PC-9 (cell line): ENCODE measurements at regions not wholly inside any gene's neighbourhood (a gene's known extent, or its start where the extent isn't known, plus 50 kb on each side); places are given as distances from the start of the nearest gene placed in this dataset.

ENCODE experiments used
- BruUV-seq: library from RNA; stranded (reverse); fragments of 400-500 nt; replicated peaks from 2 replicates; lab custom pipeline; 2021; lab: Mats Ljungman, UMichigan
- CTCF ChIA-PET: fragments of 300-600 bp; sonication (Branson Sonifier 250); formaldehyde crosslinking; loops from one replicate; lab custom pipeline; 2022; ENCODE audit warnings: antibody characterized with exemption; lab: Charles Lee
- POLR2A ChIA-PET: fragments of 300-600 bp; sonication (Branson Sonifier 250); formaldehyde crosslinking; loops from one replicate; lab custom pipeline; 2022; ENCODE audit warnings: antibody characterized with exemption; ENCODE audit not compliant: unreplicated experiment; lab: Charles Lee
- DNase-seq, 2 experiments: peaks; one replicate each; pipeline versions ENCODE4 v3.0.0 to v3.0.0-alpha.2; 2015 to 2022; ENCODE audit warnings: mixed read lengths in 1 of 2
- H2AFZ ChIP-seq: fragments of 200-600 bp; sonication (generic); 2 replicates; pipeline ENCODE4 v1.8.1; 2017; ENCODE audit warnings: antibody characterized with exemption
- H3F3A ChIP-seq: fragments of 200-600 bp; sonication (generic); 2 replicates; pipeline ENCODE4 v1.8.1; 2017; ENCODE audit warnings: antibody characterized with exemption, mild to moderate bottlenecking, low read depth; ENCODE audit not compliant: insufficient read depth
- H3K27ac ChIP-seq: fragments of 200-600 bp; sonication (generic); 2 replicates; pipeline ENCODE4 v1.6.1; 2016; ENCODE audit warnings: mixed run types
- H3K27me3 ChIP-seq: fragments of 200-600 bp; sonication (generic); 2 replicates; pipeline ENCODE4 v1.6.1; 2016; ENCODE audit warnings: low read depth, mixed run types; ENCODE audit not compliant: insufficient read depth
- H3K36me3 ChIP-seq: fragments of 200-600 bp; sonication (generic); 2 replicates; pipeline ENCODE4 v1.6.1; 2016; ENCODE audit warnings: low read depth, mixed run types
- H3K4me1 ChIP-seq: fragments of 200-600 bp; sonication (generic); replicated peaks from 2 replicates; pipeline ENCODE4 v1.6.1; 2016; ENCODE audit warnings: mixed run types; ENCODE audit not compliant: insufficient read depth
- H3K4me2 ChIP-seq: fragments of 200-600 bp; sonication (generic); 2 replicates; pipeline ENCODE4 v1.6.1; 2017; ENCODE audit warnings: mixed run types
- H3K4me3 ChIP-seq: fragments of 200-600 bp; sonication (generic); 2 replicates; pipeline ENCODE4 v1.6.1; 2016; ENCODE audit warnings: mixed run types
- H3K79me2 ChIP-seq: fragments of 200-600 bp; sonication (generic); 2 replicates; pipeline ENCODE4 v1.6.1; 2017; ENCODE audit warnings: low read depth, mixed run types
- H3K9me2 ChIP-seq: fragments of 200-600 bp; sonication (generic); 2 replicates; pipeline ENCODE4 v1.8.1; 2017; ENCODE audit warnings: mild to moderate bottlenecking; ENCODE audit not compliant: insufficient read depth
- H3K9me3 ChIP-seq: fragments of 200-600 bp; sonication (generic); 2 replicates; pipeline ENCODE4 v1.8.1; 2016; ENCODE audit warnings: low read depth; ENCODE audit not compliant: insufficient read depth
- H4K20me1 ChIP-seq: fragments of 200-600 bp; sonication (generic); 2 replicates; pipeline ENCODE4 v1.8.1; 2017; ENCODE audit not compliant: insufficient read depth
- CTCF ChIP-seq: fragments of 200-600 bp; sonication (generic); conservative IDR thresholded peaks from 2 replicates; pipeline ENCODE4 v1.6.1; 2017; ENCODE audit warnings: mixed run types, antibody characterized with exemption, mild to moderate bottlenecking, moderate library complexity
- EZH2 ChIP-seq: fragments of 200-600 bp; sonication (generic); IDR thresholded peaks from 2 replicates; pipeline ENCODE4 v1.8.0; 2017; ENCODE audit warnings: antibody characterized with exemption, low read depth
- intact Hi-C: fragments of 100-400 bp; cut with micrococcal nuclease; formaldehyde crosslinking; loops from one replicate; pipeline ENCODE4 v1.10.0; 2022; ENCODE audit not compliant: unreplicated experiment

GRCh38 chr7:41351091-41351490 is 351.8 kb downstream of the INHBA start:
- H3K79me2 ChIP-seq: no peaks in the 10 kb centered on the region
- ChIA-PET POLR2A (no interaction called here), CTCF (no interaction called here)
- H4K20me1 ChIP-seq: no peaks in the 10 kb centered on the region
- no peaks in the 10 kb centered on the region for H3F3A ChIP-seq
- no peak overlapping the region for H3K4me3 ChIP-seq
- no peaks in the 10 kb centered on the region for H3K27me3 ChIP-seq
- no peak overlapping the region for H3K4me2 ChIP-seq
- H3K27ac ChIP-seq: no peak overlapping the region
- intact Hi-C loops: no loop called here
- H3K36me3 ChIP-seq: no peaks in the 10 kb centered on the region
- H2AFZ ChIP-seq: no peak overlapping the region
- H3K9me3 ChIP-seq: no peaks in the 10 kb centered on the region
- no peaks in the 10 kb centered on the region for H3K4me1 ChIP-seq
- no peak for DNase-seq
- TF ChIP-seq EZH2: no peak
- no peak for TF ChIP-seq CTCF
- no TSS peak for BruUV-seq
- H3K9me2 ChIP-seq: no peaks in the 10 kb centered on the region

GRCh38 chr7:41346878-41347277 is 356.0 kb downstream of the INHBA start:
- TF ChIP-seq CTCF (no peak), EZH2 (no peak)

DNA sequence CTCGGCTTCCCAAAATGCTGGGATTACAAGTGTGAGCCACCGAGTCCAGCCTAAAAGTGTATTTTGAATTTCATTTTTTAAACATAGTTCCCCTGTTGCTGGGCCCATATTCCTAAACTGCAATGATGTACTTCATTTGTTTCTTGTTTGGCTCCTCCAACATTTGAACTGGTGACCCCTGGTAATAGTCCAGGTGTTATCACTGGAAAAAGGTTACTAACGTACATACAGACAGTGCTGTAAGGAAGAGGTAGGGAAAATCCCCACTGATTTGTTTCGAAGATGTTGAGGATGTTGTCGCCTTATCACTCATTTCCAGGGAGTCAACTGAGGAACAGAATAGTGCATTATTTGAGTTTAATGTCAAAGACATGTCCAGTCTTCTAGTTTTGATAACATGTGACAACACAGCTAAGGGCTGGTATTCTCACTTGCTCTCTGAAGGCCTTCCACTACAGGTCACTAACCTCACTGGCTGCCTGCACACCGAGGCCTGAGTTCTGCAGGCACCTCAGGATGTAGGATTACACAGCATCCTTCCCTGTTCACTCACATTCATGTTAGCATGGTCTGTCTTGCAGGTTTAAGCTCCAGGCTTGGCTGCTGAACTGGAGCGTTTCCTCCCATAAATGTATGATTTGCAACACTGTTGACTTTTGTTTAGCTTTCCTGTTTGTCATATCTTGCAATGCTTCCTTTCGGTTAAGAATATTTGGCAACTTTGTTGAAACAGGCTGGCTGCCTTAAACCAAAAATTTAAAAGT is 362.8 kb downstream of the INHBA start:
- ChIA-PET POLR2A (no interaction called here), CTCF (no interaction called here)
- H3K27ac ChIP-seq: no peak overlapping the region
- no peak overlapping the region for H2AFZ ChIP-seq
- H3K9me2 ChIP-seq: no peaks in the 10 kb centered on the region
- H3K4me3 ChIP-seq: no peak overlapping the region
- intact Hi-C loops: no loop called here
- H4K20me1 ChIP-seq: no peaks in the 10 kb centered on the region
- H3F3A ChIP-seq: no peaks in the 10 kb centered on the region
- H3K9me3 ChIP-seq: 0 out of 2 replicates have a peak, but pooled peaks cover 5% of the 10 kb centered on the region
- no peak for DNase-seq
- H3K4me1 ChIP-seq: no peaks in the 10 kb centered on the region
- TF ChIP-seq CTCF (no peak), EZH2 (no peak)
- H3K36me3 ChIP-seq: no peaks in the 10 kb centered on the region
- H3K4me2 ChIP-seq: no peak overlapping the region
- H3K79me2 ChIP-seq: no peaks in the 10 kb centered on the region
- no TSS peak for BruUV-seq
- H3K27me3 ChIP-seq: no peaks in the 10 kb centered on the region

More at GRCh38 chr7:41346878-41347277, 356.0 kb downstream of the INHBA start:
- Histone ChIP-seq H3K9me3 (0 out of 2 replicates have a peak, but pooled peaks cover 5% of the 10 kb centered on the region), H3K36me3 (no peaks in the 10 kb centered on the region), H4K20me1 (no peaks in the 10 kb centered on the region), H3K27me3 (no peaks in the 10 kb centered on the region), H3K4me1 (no peaks in the 10 kb centered on the region), H3K79me2 (no peaks in the 10 kb centered on the region), H3K4me3 (no peak overlapping the region), H3K9me2 (no peaks in the 10 kb centered on the region), H3K27ac (no peak overlapping the region), H3F3A (no peaks in the 10 kb centered on the region), H3K4me2 (no peak overlapping the region), H2AFZ (no peak overlapping the region)
- ChIA-PET POLR2A (no interaction called here), CTCF (no interaction called here)
- no TSS peak for BruUV-seq
- no peak for DNase-seq
- intact Hi-C loops: no loop called here
